GM21737 (cell line): ENCODE measurements at regions not wholly inside any gene's neighbourhood (a gene's known extent, or its start where the extent isn't known, plus 50 kb on each side); places are given as distances from the start of the nearest gene placed in this dataset.

Source experiments
- ATAC-seq: cut with Tn5 transposase; IDR thresholded peaks from one replicate; pipeline ENCODE4 v1.9.1; 2021; ENCODE audit warnings: mild to moderate bottlenecking, moderate library complexity; ENCODE audit not compliant: unreplicated experiment

- no peak for ATAC-seq
Measured at GRCh38 chr5:30620481-30621085, 572.9 kb upstream of the CDH6 start.

- no peak for ATAC-seq
Measured at GRCh38 chr5:30608501-30608900, 585.0 kb upstream of the CDH6 start.

- no peak for ATAC-seq
Measured at GRCh38 chr5:30607301-30607894, 586.1 kb upstream of the CDH6 start.

- ATAC-seq: no peak
Measured at GRCh38 chr5:30605693-30606268, 587.7 kb upstream of the CDH6 start.

GRCh38 chr5:30604648-30605262 lies 588.7 kb upstream of the CDH6 start:
- ATAC-seq: no peak

GRCh38 chr5:30600892-30601291 lies 592.6 kb upstream of the CDH6 start:
- ATAC-seq: no peak

GRCh38 chr5:30596495-30597064 lies 596.9 kb upstream of the CDH6 start:
- no peak for ATAC-seq

GRCh38 chr5:30594331-30594730 lies 599.2 kb upstream of the CDH6 start:
- ATAC-seq: no peak

- no peak for ATAC-seq
Measured at GRCh38 chr5:30592833-30593232, 600.7 kb upstream of the CDH6 start.

- no peak for ATAC-seq
Measured at GRCh38 chr5:30581198-30581935, 612.1 kb upstream of the CDH6 start.

GRCh38 chr5:30574761-30575160 lies 618.7 kb upstream of the CDH6 start:
- no peak for ATAC-seq

GRCh38 chr5:30572279-30572678 lies 621.2 kb upstream of the CDH6 start:
- ATAC-seq: no peak

GRCh38 chr5:30561771-30562170 lies 631.7 kb upstream of the CDH6 start:
- no peak for ATAC-seq

- no peak for ATAC-seq
Measured at GRCh38 chr5:30551618-30552017, 641.9 kb upstream of the CDH6 start.

- ATAC-seq: no peak
Measured at GRCh38 chr5:30548580-30549305, 644.7 kb upstream of the CDH6 start.

- ATAC-seq: no peak
Measured at GRCh38 chr5:30540150-30540549, 653.3 kb upstream of the CDH6 start.

- no peak for ATAC-seq
Measured at GRCh38 chr5:30539004-30539634, 654.4 kb upstream of the CDH6 start.

- ATAC-seq: no peak
Measured at GRCh38 chr5:30525353-30525752, 668.1 kb upstream of the CDH6 start.

GRCh38 chr5:30524428-30524827 lies 669.1 kb upstream of the CDH6 start:
- ATAC-seq: no peak

- no peak for ATAC-seq
Measured at GRCh38 chr5:30523061-30523460, 670.4 kb upstream of the CDH6 start.
